IMR-90 (cell line): ENCODE measurements at regions not wholly inside any gene's neighbourhood (a gene's known extent, or its start where the extent isn't known, plus 50 kb on each side); places are given as distances from the start of the nearest gene placed in this dataset.

ENCODE experiments used
- ATAC-seq: fragments of 200-7000 bp; cut with Tn5 transposase; 2 replicates; pipeline ENCODE4 v1.9.1; 2020; ENCODE audit warnings: low read depth, mild to moderate bottlenecking, moderate library complexity
- BruUV-seq: library from RNA; stranded (reverse); fragments of 400-500 nt; replicated peaks from 2 replicates; lab custom pipeline; 2021; lab: Mats Ljungman, UMichigan
- CTCF ChIA-PET: fragments of 300-600 bp; formaldehyde crosslinking; extraction: SDS; loops from one replicate; lab custom pipeline; 2021; ENCODE audit warnings: antibody characterized with exemption; lab: Yijun Ruan, JAX
- POLR2A ChIA-PET: fragments of 300-600 bp; sonication (Branson Sonifier 250); formaldehyde crosslinking; loops from one replicate; lab custom pipeline; 2022; ENCODE audit warnings: antibody characterized with exemption; ENCODE audit not compliant: unreplicated experiment; lab: Charles Lee
- DNase-seq: peaks from one replicate; pipeline ENCODE4 v3.0.0; 2013
- H2AFZ ChIP-seq: replicated peaks from 2 replicates; pipeline ENCODE3; 2013; ENCODE audit warnings: low read length, mild to moderate bottlenecking; ENCODE audit not compliant: poor library complexity
- H2AK5ac ChIP-seq: 2 replicates; pipeline ENCODE4 v1.6.1; 2013; ENCODE audit warnings: low read depth, low read length, inconsistent platforms
- H2AK9ac ChIP-seq: replicated peaks from 2 replicates; pipeline ENCODE3; 2013; ENCODE audit warnings: mild to moderate bottlenecking, low read depth, low read length, moderate library complexity; ENCODE audit not compliant: poor library complexity
- H2BK120ac ChIP-seq: 2 replicates; pipeline ENCODE4 v1.6.1; 2013; ENCODE audit warnings: low read depth, low read length, inconsistent platforms
- H2BK15ac ChIP-seq: 3 replicates; pipeline ENCODE4 v1.6.1; 2013; ENCODE audit warnings: low read depth, low read length, inconsistent platforms
- H2BK20ac ChIP-seq: 2 replicates; pipeline ENCODE4 v1.6.1; 2013; ENCODE audit warnings: low read depth, mild to moderate bottlenecking, inconsistent platforms, low read length, moderate library complexity
- H2BK5ac ChIP-seq: 2 replicates; pipeline ENCODE4 v1.6.1; 2013; ENCODE audit warnings: mild to moderate bottlenecking, low read depth, low read length, inconsistent platforms; ENCODE audit not compliant: poor library complexity, severe bottlenecking
- H3K14ac ChIP-seq: replicated peaks from 2 replicates; pipeline ENCODE4 v1.6.1; 2013; ENCODE audit warnings: low read depth, low read length, inconsistent platforms
- H3K18ac ChIP-seq: 2 replicates; pipeline ENCODE4 v1.6.1; 2013; ENCODE audit warnings: low read depth, low read length, control low read depth
- H3K23ac ChIP-seq: 2 replicates; pipeline ENCODE4 v1.6.1; 2013; ENCODE audit warnings: low read depth, low read length, inconsistent platforms
- H3K27ac ChIP-seq: 2 replicates; pipeline ENCODE4 v1.5.1; 2013; ENCODE audit warnings: mild to moderate bottlenecking, control low read depth, low read length; ENCODE audit not compliant: insufficient read depth
- H3K27me3 ChIP-seq: 2 replicates; pipeline ENCODE4 v1.6.1; 2013; ENCODE audit warnings: low read length; ENCODE audit not compliant: control insufficient read depth, insufficient read depth
- H3K36me3 ChIP-seq: 2 replicates; pipeline ENCODE4 v1.6.1; 2013; ENCODE audit warnings: low read length, mixed read lengths; ENCODE audit not compliant: control insufficient read depth, insufficient read depth
- H3K4ac ChIP-seq: 2 replicates; pipeline ENCODE4 v1.6.1; 2013; ENCODE audit warnings: low read depth, low read length, inconsistent platforms
- H3K4me1 ChIP-seq: 2 replicates; pipeline ENCODE4 v1.6.1; 2013; ENCODE audit warnings: low read length, mixed read lengths; ENCODE audit not compliant: control insufficient read depth, insufficient read depth
- H3K4me2 ChIP-seq: 2 replicates; pipeline ENCODE4 v1.6.1; 2013; ENCODE audit warnings: low read depth, mild to moderate bottlenecking, control low read depth, low read length, moderate library complexity
- H3K4me3 ChIP-seq: 2 replicates; pipeline ENCODE4 v1.5.1; 2013; ENCODE audit warnings: low read depth, mild to moderate bottlenecking, control low read depth, low read length, moderate library complexity; ENCODE audit not compliant: insufficient read depth
- H3K56ac ChIP-seq: 2 replicates; pipeline ENCODE4 v1.6.1; 2013; ENCODE audit warnings: low read length, inconsistent platforms; ENCODE audit not compliant: insufficient read depth; ENCODE audit errors: extremely low read depth
- H3K79me1 ChIP-seq, 2 experiments: 2 replicates each; pipeline ENCODE4 v1.6.1; 2013; ENCODE audit warnings: low read length in 2 of 2, inconsistent platforms in 1 of 2, low read depth in 1 of 2
- H3K9ac ChIP-seq: 2 replicates; pipeline ENCODE4 v1.6.1; 2013; ENCODE audit warnings: low read depth, low read length, control low read depth
- H3K9me1 ChIP-seq: 2 replicates; pipeline ENCODE4 v1.6.1; 2013; ENCODE audit warnings: low read length, inconsistent platforms; ENCODE audit not compliant: insufficient read depth
- H3K9me3 ChIP-seq: 2 replicates; pipeline ENCODE4 v1.6.1; 2013; ENCODE audit warnings: low read length; ENCODE audit not compliant: control insufficient read depth, insufficient read depth
- H4K20me1 ChIP-seq: 2 replicates; pipeline ENCODE4 v1.6.1; 2013; ENCODE audit warnings: low read length, inconsistent platforms; ENCODE audit not compliant: insufficient read depth
- H4K5ac ChIP-seq: 2 replicates; pipeline ENCODE4 v1.6.1; 2013; ENCODE audit warnings: mild to moderate bottlenecking, low read depth, low read length, control low read depth
- H4K8ac ChIP-seq, 2 experiments: 2 replicates each; pipeline ENCODE4 v1.6.1; 2013; ENCODE audit warnings: low read depth in 2 of 2, low read length in 2 of 2, control low read depth in 1 of 2, inconsistent platforms in 1 of 2
- H4K91ac ChIP-seq: 2 replicates; pipeline ENCODE4 v1.6.1; 2013; ENCODE audit warnings: low read depth, low read length, inconsistent platforms; ENCODE audit not compliant: insufficient read depth
- BHLHE40 ChIP-seq: fragments of 150-350 bp; IDR thresholded peaks from 2 replicates; pipeline ENCODE4 v1.6.1; 2016; ENCODE audit warnings: mild to moderate bottlenecking, low read depth, low read length
- CEBPB ChIP-seq: IDR thresholded peaks from 2 replicates; pipeline ENCODE4 v1.6.1; 2012; ENCODE audit warnings: low read depth, low read length, improper control_type of control experiment
- CHD1 ChIP-seq: IDR thresholded peaks from 2 replicates; pipeline ENCODE4 v1.6.1; 2012; ENCODE audit warnings: low read depth, low read length, improper control_type of control experiment
- ELK1 ChIP-seq: fragments of 150-350 bp; IDR thresholded peaks from 2 replicates; pipeline ENCODE4 v1.6.1; 2016; ENCODE audit warnings: low read depth, mild to moderate bottlenecking, low read length, moderate library complexity, borderline replicate concordance
- FOS ChIP-seq: fragments of 150-350 bp; IDR thresholded peaks from 2 replicates; pipeline ENCODE4 v1.6.1; 2016; ENCODE audit warnings: low read depth, low read length
- MAFK ChIP-seq: IDR thresholded peaks from 2 replicates; pipeline ENCODE4 v1.6.1; 2012; ENCODE audit warnings: low read depth, low read length, improper control_type of control experiment
- MAZ ChIP-seq: IDR thresholded peaks from 2 replicates; pipeline ENCODE4 v1.6.1; 2012; ENCODE audit warnings: low read depth, mild to moderate bottlenecking, low read length, improper control_type of control experiment, moderate library complexity, borderline replicate concordance
- MXI1 ChIP-seq: IDR thresholded peaks from 2 replicates; pipeline ENCODE4 v1.6.1; 2012; ENCODE audit warnings: low read depth, mild to moderate bottlenecking, low read length, moderate library complexity, borderline replicate concordance
- NFE2L2 ChIP-seq: fragments of 150-350 bp; IDR thresholded peaks from 2 replicates; pipeline ENCODE4 v1.6.1; 2016; ENCODE audit warnings: low read depth, mild to moderate bottlenecking, low read length
- POLR2A ChIP-seq: IDR thresholded peaks from 2 replicates; pipeline ENCODE4 v1.6.1; 2012; ENCODE audit warnings: mild to moderate bottlenecking, low read depth, low read length
- RAD21 ChIP-seq: IDR thresholded peaks from 2 replicates; pipeline ENCODE4 v1.6.1; 2012; ENCODE audit warnings: low read length, improper control_type of control experiment
- RCOR1 ChIP-seq: IDR thresholded peaks from 2 replicates; pipeline ENCODE4 v1.6.1; 2012; ENCODE audit warnings: mild to moderate bottlenecking, low read length, improper control_type of control experiment; ENCODE audit not compliant: insufficient replicate concordance
- RFX5 ChIP-seq: IDR thresholded peaks from 2 replicates; pipeline ENCODE4 v1.8.0; 2012; ENCODE audit warnings: low read depth, mild to moderate bottlenecking, low read length, moderate library complexity
- SMC3 ChIP-seq: fragments of 150-350 bp; IDR thresholded peaks from 2 replicates; pipeline ENCODE4 v1.6.1; 2016; ENCODE audit warnings: low read depth, mild to moderate bottlenecking, antibody characterized with exemption, low read length, moderate library complexity
- USF2 ChIP-seq: fragments of 150-350 bp; IDR thresholded peaks from 2 replicates; pipeline ENCODE4 v1.6.1; 2017; ENCODE audit warnings: mild to moderate bottlenecking, antibody characterized with exemption, low read length, low read depth
- WGBS, 2 experiments: methylation state at CpG; one replicate each; pipeline versions ENCODE4 v1.1.5 to v1.1.7; 2013; ENCODE audit warnings: missing lambda C conversion rate in 2 of 2; ENCODE audit not compliant: insufficient read length in 1 of 2; ENCODE audit errors: extremely low coverage in 2 of 2; 5-methylcytosine and 5-hydroxymethylcytosine counted together
- dilution Hi-C: fragments of 300-500 bp; cut with HindIII; formaldehyde crosslinking; loops from one replicate; pipeline ENCODE4 v1.14.3; 2018; ENCODE audit warnings: low sequenced_read_pairs; ENCODE audit not compliant: unreplicated experiment
- in situ Hi-C: fragments of 300-500 bp; cut with MboI; formaldehyde crosslinking; loops from 3 replicates; pipeline ENCODE4 v1.14.3; 2019; ENCODE audit warnings: low sequenced_read_pairs, inconsistent platforms, mixed read lengths
- intact Hi-C: fragments of 100-400 bp; cut with micrococcal nuclease; formaldehyde crosslinking; loops from 2 replicates; pipeline ENCODE4 v1.10.0; 2022
- TF ChIP-seq, protein P1 (sequence below): conservative IDR thresholded peaks from 2 replicates; pipeline ENCODE4 v1.5.1; 2012; ENCODE audit warnings: mild to moderate bottlenecking, low read depth, low read length, improper control_type of control experiment

- Histone ChIP-seq H3K79me1 (no peaks in the 10 kb centered on the region), H2AFZ (no peak overlapping the region), H3K56ac (no peak overlapping the region), H3K9ac (no peak overlapping the region), H3K4me3 (no peak overlapping the region), H4K5ac (no peak overlapping the region), H3K14ac (no peak overlapping the region), H3K27me3 (no peaks in the 10 kb centered on the region), H2BK120ac (no peak overlapping the region), H3K27ac (no peak overlapping the region), H2BK15ac (no peak overlapping the region), H3K36me3 (no peaks in the 10 kb centered on the region), H2AK5ac (no peak overlapping the region), H3K4ac (no peak overlapping the region), H3K4me1 (no peaks in the 10 kb centered on the region), H4K20me1 (no peaks in the 10 kb centered on the region), H4K8ac (no peak overlapping the region), H3K4me2 (no peak overlapping the region), H4K91ac (no peak overlapping the region), H2BK5ac (no peak overlapping the region), H3K18ac (no peak overlapping the region), H2BK20ac (no peak overlapping the region), H2AK9ac (no peak overlapping the region), H3K9me3 (peaks cover 6% of the 10 kb centered on the region), H3K23ac (no peak overlapping the region), H3K9me1 (no peaks in the 10 kb centered on the region)
- ATAC-seq (no peak), DNase-seq (no peak)
- BruUV-seq = no TSS peak
- dilution Hi-C loops (no loop called here), in situ Hi-C loops (no loop called here), intact Hi-C loops (no loop called here)
- ChIA-PET POLR2A (no interaction called here), CTCF (no interaction called here)
- TF ChIP-seq MXI1 = no peak
- no peak for TF ChIP-seq RAD21
- no peak for TF ChIP-seq FOS
- TF ChIP-seq RCOR1 = no peak
- TF ChIP-seq MAFK = no peak
- TF ChIP-seq CEBPB = no peak
- no peak for TF ChIP-seq BHLHE40
- TF ChIP-seq, protein P1, sequence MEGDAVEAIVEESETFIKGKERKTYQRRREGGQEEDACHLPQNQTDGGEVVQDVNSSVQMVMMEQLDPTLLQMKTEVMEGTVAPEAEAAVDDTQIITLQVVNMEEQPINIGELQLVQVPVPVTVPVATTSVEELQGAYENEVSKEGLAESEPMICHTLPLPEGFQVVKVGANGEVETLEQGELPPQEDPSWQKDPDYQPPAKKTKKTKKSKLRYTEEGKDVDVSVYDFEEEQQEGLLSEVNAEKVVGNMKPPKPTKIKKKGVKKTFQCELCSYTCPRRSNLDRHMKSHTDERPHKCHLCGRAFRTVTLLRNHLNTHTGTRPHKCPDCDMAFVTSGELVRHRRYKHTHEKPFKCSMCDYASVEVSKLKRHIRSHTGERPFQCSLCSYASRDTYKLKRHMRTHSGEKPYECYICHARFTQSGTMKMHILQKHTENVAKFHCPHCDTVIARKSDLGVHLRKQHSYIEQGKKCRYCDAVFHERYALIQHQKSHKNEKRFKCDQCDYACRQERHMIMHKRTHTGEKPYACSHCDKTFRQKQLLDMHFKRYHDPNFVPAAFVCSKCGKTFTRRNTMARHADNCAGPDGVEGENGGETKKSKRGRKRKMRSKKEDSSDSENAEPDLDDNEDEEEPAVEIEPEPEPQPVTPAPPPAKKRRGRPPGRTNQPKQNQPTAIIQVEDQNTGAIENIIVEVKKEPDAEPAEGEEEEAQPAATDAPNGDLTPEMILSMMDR = no peak
- no peak for TF ChIP-seq POLR2A
- TF ChIP-seq USF2 = no peak
- TF ChIP-seq NFE2L2 = no peak
- no peak for TF ChIP-seq SMC3
- no peak for TF ChIP-seq MAZ
- no peak for TF ChIP-seq ELK1
- TF ChIP-seq CHD1 = no peak
- no peak for TF ChIP-seq RFX5
- WGBS, 2 experiments = 50% methylated on average over 1 of the region's 2 CpGs; no CpG with 5 or more reads in 1 of the 2 experiments
Measured at GRCh38 chr2:34892766-34893165, 1293.7 kb upstream of the FAM98A start.
